IMR-90 (cell line): ENCODE measurements at regions not wholly inside any gene's neighbourhood (a gene's known extent, or its start where the extent isn't known, plus 50 kb on each side); places are given as distances from the start of the nearest gene placed in this dataset.

Experiments
- RCOR1 ChIP-seq: IDR thresholded peaks from 2 replicates; pipeline ENCODE4 v1.6.1; 2012; ENCODE audit warnings: mild to moderate bottlenecking, low read length, improper control_type of control experiment; ENCODE audit not compliant: insufficient replicate concordance
- SMC3 ChIP-seq: fragments of 150-350 bp; IDR thresholded peaks from 2 replicates; pipeline ENCODE4 v1.6.1; 2016; ENCODE audit warnings: low read depth, mild to moderate bottlenecking, antibody characterized with exemption, low read length, moderate library complexity
- TF ChIP-seq, protein P1 (sequence below): conservative IDR thresholded peaks from 2 replicates; pipeline ENCODE4 v1.5.1; 2012; ENCODE audit warnings: mild to moderate bottlenecking, low read depth, low read length, improper control_type of control experiment

DNA sequence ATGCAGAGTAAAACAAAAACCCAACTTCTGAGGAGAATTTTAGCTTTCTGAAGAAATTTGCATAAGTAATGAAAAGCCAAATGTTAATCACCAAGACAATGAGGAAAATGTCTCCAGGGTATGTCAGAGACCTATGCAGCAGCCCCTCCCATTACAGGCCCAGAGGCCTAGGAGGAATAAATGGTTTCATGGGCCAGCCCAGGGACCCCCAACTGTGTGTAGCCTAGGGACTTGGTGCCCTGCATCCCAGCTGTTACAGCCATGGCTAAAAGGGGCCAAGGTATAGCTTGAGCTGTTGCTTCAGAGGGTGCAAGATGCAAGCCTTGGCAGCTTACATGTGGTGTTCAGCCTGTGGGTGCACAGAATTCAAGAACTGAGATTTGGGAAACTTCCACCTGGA lies 1256.9 kb upstream of the PIK3C3 start:
- TF ChIP-seq SMC3 (no peak), RCOR1 (no peak)
- TF ChIP-seq, protein P1, sequence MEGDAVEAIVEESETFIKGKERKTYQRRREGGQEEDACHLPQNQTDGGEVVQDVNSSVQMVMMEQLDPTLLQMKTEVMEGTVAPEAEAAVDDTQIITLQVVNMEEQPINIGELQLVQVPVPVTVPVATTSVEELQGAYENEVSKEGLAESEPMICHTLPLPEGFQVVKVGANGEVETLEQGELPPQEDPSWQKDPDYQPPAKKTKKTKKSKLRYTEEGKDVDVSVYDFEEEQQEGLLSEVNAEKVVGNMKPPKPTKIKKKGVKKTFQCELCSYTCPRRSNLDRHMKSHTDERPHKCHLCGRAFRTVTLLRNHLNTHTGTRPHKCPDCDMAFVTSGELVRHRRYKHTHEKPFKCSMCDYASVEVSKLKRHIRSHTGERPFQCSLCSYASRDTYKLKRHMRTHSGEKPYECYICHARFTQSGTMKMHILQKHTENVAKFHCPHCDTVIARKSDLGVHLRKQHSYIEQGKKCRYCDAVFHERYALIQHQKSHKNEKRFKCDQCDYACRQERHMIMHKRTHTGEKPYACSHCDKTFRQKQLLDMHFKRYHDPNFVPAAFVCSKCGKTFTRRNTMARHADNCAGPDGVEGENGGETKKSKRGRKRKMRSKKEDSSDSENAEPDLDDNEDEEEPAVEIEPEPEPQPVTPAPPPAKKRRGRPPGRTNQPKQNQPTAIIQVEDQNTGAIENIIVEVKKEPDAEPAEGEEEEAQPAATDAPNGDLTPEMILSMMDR: no peak
